GM12875 (cell line): ENCODE measurements at regions not wholly inside any gene's neighbourhood (a gene's known extent, or its start where the extent isn't known, plus 50 kb on each side); places are given as distances from the start of the nearest gene placed in this dataset.

ENCODE experiments used
- H3K4me3 ChIP-seq: one replicate; pipeline ENCODE4 v1.5.1; 2011; ENCODE audit warnings: low read depth, low read length, control low read depth
- TF ChIP-seq, protein P1 (sequence below): IDR thresholded peaks from 2 replicates; pipeline ENCODE4 v1.5.1; 2011; ENCODE audit warnings: low read depth, mild to moderate bottlenecking, control low read depth, inconsistent platforms, low read length, moderate library complexity, borderline replicate concordance; ENCODE audit not compliant: insufficient read depth

DNA sequence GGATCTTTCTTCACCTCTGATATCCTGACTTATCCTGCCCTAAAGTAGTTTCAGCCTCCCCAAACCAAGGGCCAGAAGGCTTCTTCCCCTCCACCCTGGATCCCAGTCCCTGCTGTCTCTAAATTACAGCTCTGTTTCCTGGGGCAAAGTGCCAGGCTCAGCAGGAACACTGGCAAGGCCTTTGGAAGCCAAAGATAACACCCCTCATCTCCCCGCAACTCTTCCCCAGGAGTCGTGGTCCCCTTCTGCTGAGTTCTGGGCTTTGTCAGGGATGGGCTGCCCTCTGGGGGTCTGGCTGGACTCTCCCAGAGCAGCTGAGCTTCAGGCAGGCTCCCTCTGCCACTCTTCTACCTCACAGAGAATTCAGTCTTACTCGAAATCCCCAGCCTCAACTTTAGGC is 53.8 kb upstream of the AMPD3 start:
- H3K4me3 ChIP-seq, result no peak overlapping the region
- TF ChIP-seq, protein P1, sequence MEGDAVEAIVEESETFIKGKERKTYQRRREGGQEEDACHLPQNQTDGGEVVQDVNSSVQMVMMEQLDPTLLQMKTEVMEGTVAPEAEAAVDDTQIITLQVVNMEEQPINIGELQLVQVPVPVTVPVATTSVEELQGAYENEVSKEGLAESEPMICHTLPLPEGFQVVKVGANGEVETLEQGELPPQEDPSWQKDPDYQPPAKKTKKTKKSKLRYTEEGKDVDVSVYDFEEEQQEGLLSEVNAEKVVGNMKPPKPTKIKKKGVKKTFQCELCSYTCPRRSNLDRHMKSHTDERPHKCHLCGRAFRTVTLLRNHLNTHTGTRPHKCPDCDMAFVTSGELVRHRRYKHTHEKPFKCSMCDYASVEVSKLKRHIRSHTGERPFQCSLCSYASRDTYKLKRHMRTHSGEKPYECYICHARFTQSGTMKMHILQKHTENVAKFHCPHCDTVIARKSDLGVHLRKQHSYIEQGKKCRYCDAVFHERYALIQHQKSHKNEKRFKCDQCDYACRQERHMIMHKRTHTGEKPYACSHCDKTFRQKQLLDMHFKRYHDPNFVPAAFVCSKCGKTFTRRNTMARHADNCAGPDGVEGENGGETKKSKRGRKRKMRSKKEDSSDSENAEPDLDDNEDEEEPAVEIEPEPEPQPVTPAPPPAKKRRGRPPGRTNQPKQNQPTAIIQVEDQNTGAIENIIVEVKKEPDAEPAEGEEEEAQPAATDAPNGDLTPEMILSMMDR, result no peak

DNA sequence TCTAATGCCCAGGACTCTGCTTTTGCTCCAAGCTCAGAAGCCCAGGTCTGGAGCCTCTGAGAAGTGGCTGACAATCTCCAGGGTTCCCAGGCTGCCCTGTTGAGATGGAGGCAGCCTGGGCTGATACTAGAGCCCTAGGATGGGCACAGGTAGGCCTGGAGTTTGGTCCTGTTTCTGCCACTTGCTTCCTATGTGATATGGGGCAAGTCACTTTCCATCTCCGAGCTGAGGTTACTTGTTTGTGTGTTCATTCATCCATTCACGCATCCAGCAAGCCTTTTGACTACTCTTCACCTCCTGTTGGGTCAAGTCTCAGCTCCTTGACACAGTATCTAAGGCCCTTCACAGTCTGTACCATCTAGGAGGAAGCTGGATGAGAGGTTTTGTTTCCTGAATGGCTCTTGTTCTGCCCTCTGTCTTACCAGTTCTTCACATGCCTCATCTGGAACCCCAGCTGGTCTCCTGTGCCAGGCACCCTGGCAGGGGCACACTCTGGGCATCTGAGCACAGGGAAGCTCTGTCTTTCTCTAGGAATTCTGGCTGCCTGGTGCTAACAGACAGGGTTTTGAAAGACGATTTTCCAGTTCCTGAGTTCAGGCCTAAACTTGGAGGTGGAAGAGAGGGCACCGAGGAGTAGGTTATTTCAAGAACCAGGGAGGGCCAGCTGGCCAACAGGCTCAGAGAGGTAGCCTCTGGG is 53.2 kb upstream of the AMPD3 start:
- TF ChIP-seq, protein P1, result no peak
- no peak overlapping the region for H3K4me3 ChIP-seq
